Esophagus muscularis mucosa (tissue), 4 donors: ENCODE measurements at regions not wholly inside any gene's neighbourhood (a gene's known extent, or its start where the extent isn't known, plus 50 kb on each side); places are given as distances from the start of the nearest gene placed in this dataset.

Experiments used
- CTCF ChIP-seq, 3 experiments: fragments of 200-600 bp in 2 of 3; fragments of 450-650 bp in 1 of 3; sonication (generic) in 2 of 3; IDR thresholded peaks; one replicate each; pipeline ENCODE4 v1.5.1; 2017 to 2019; ENCODE audit warnings: antibody characterized with exemption in 3 of 3, mild to moderate bottlenecking in 2 of 3, moderate library complexity in 1 of 3
- EP300 ChIP-seq: sonication (generic); formaldehyde crosslinking; IDR thresholded peaks from one replicate; pipeline ENCODE4 v1.6.1; 2017; ENCODE audit warnings: antibody characterized with exemption
- POLR2A ChIP-seq: fragments of 450-650 bp; IDR thresholded peaks from one replicate; pipeline ENCODE4 v1.6.1; 2017; ENCODE audit warnings: antibody characterized with exemption, moderate library complexity, mild to moderate bottlenecking, low read depth

- TF ChIP-seq CTCF (IDR thresholded peaks at IDR 0.05) (no peak), POLR2A (no peak), EP300 (no peak)
Measured at GRCh38 chr7:156353352-156353751, 287.2 kb upstream of the RNF32 start.
